Ovary (tissue), 3 donors: ENCODE measurements at regions not wholly inside any gene's neighbourhood (a gene's known extent, or its start where the extent isn't known, plus 50 kb on each side); places are given as distances from the start of the nearest gene placed in this dataset.

Experiments used
- CTCF ChIP-seq, 3 donors: fragments of 450-650 bp in 2 of 3; fragments of 200-600 bp in 1 of 3; IDR thresholded peaks; one replicate each; pipeline versions ENCODE4 v1.5.1 to v1.8.0; 2016 to 2022; ENCODE audit warnings: antibody characterized with exemption in 3 of 3, mild to moderate bottlenecking in 1 of 3
- POLR2A ChIP-seq: fragments of 450-650 bp; IDR thresholded peaks from one replicate; pipeline ENCODE4 v1.6.1; 2017; ENCODE audit warnings: antibody characterized with exemption, mild to moderate bottlenecking, moderate library complexity
- donor health status: DM: no; HTN: no; CAD: no.

- TF ChIP-seq POLR2A = no peak
- no peak for TF ChIP-seq CTCF (IDR thresholded peaks at IDR 0.05)
Measured at GRCh38 chr2:189281201-189281600, 101.6 kb upstream of the COL5A2 start.
